ENCODE measurements at regions not wholly inside any gene's neighbourhood (a gene's known extent, or its start where the extent isn't known, plus 50 kb on each side); places are given as distances from the start of the nearest gene placed in this dataset.

DNA sequence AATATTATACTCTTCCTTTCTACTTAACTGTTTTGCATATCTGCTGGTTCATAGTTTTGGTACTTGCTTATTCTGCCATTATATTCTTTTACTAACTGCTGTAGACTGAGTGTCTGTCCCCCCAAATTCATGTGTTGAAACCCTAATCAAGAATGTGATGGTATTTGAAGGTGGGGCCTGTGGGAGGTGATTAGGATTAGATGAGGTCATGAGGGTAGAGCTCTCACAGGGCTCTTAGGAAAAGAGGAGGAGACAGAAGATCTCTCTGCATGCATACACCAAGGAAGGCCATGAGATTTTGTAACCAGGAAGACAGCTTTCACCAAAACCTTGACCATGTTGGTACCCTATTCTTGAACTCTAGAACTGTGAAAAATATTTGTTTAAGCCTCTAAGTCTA lies 354.1 kb upstream of the B3GALT2 start:
- no peak overlapping the region for H3K27ac Mint-ChIP-seq
- H3K27me3 Mint-ChIP-seq (ENCODE audit: insufficient read depth): peaks cover 1% of the 10 kb centered on the region; the same call in 1 of the 2 replicates

DNA sequence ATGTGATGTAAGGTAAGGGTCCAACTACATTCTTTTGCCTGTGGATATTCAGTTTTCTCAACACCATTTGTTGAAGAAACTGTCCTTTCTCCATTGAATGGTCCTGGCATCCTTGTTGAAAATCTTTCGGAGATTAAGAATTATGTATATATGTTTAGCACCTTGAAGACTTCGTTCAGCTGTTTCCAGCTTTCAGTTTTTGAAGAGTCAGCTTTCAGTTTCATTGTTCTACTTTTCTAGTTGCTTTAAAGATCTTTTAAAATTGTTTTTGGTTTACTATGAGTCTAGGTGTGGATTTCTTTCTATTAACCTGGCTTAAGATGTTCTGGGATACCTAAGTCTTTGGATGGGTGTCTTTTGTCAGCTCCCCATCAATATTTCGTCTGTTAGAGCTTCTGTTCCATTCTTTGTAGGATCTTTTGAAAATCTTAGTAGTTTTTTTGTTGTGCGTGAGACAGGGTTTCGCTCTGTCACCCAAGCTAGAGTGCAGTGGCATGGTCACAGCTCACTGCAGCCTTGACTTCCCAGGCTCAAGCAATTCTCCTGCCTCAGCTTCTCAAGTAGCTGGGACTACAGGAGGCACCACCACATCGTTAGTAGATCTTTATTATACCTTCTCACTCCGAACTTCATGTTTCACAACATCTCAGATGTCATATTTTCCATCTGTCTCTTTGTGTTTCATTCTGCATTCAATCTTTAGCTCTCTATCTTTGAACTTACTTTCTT lies 353.5 kb upstream of the B3GALT2 start:
- peaks cover 1% of the 10 kb centered on the region; the same call in 1 of the 2 replicates for H3K27me3 Mint-ChIP-seq (ENCODE audit: insufficient read depth)
- peaks cover 20% of the 10 kb centered on the region for H3K4me1 Mint-ChIP-seq (ENCODE audit: low read depth)
- DNase-seq: no peak
- H3K27ac Mint-ChIP-seq: no peak overlapping the region
- no peaks in the 10 kb centered on the region for H3K9me3 Mint-ChIP-seq
- TF ChIP-seq, protein P1, sequence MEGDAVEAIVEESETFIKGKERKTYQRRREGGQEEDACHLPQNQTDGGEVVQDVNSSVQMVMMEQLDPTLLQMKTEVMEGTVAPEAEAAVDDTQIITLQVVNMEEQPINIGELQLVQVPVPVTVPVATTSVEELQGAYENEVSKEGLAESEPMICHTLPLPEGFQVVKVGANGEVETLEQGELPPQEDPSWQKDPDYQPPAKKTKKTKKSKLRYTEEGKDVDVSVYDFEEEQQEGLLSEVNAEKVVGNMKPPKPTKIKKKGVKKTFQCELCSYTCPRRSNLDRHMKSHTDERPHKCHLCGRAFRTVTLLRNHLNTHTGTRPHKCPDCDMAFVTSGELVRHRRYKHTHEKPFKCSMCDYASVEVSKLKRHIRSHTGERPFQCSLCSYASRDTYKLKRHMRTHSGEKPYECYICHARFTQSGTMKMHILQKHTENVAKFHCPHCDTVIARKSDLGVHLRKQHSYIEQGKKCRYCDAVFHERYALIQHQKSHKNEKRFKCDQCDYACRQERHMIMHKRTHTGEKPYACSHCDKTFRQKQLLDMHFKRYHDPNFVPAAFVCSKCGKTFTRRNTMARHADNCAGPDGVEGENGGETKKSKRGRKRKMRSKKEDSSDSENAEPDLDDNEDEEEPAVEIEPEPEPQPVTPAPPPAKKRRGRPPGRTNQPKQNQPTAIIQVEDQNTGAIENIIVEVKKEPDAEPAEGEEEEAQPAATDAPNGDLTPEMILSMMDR (IDR thresholded peaks at IDR 0.05): no peak
- H3K36me3 Mint-ChIP-seq (ENCODE audit: low read depth): no peaks in the 10 kb centered on the region
- no peak overlapping the region for H3K4me3 Mint-ChIP-seq

More for the DNA sequence above, 354.1 kb upstream of the B3GALT2 start:
- Mint-ChIP-seq H3K9me3 (no peaks in the 10 kb centered on the region), H3K36me3 (ENCODE audit: low read depth) (no peaks in the 10 kb centered on the region; the same call in 1 of the 2 replicates), H3K4me3 (no peak overlapping the region), H3K4me1 (ENCODE audit: low read depth) (peaks cover 20% of the 10 kb centered on the region)
- TF ChIP-seq, protein P1 (IDR thresholded peaks at IDR 0.05): no peak
- DNase-seq: no peak

DNA sequence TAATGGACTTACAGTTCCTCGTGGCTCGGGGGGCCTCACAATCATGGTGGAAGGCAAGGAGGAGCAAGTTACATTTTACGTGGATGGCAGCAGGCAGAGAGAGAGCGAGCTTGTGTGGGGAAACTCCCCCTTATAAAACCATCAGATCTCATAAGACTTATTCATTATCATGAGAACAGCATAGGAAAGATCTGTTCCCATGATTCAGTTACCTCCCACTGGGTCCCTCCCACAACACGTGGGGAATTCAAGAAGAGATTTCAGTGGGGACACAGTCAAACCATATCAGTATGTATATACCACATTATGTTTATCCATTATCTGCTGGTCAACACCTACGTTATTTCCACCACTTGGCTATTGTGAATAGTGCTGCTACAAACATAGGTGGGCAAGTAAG lies 352.3 kb upstream of the B3GALT2 start:
- H3K4me3 Mint-ChIP-seq: no peak overlapping the region
- DNase-seq: no peak
- no peaks in the 10 kb centered on the region for H3K9me3 Mint-ChIP-seq
- H3K36me3 Mint-ChIP-seq (ENCODE audit: low read depth): no peaks in the 10 kb centered on the region
- no peak overlapping the region for H3K27ac Mint-ChIP-seq
- H3K4me1 Mint-ChIP-seq (ENCODE audit: low read depth): peaks cover 15% of the 10 kb centered on the region
- TF ChIP-seq, protein P1 (IDR thresholded peaks at IDR 0.05): no peak
- H3K27me3 Mint-ChIP-seq (ENCODE audit: insufficient read depth): peaks cover 1% of the 10 kb centered on the region; the same call in 1 of the 2 replicates

DNA sequence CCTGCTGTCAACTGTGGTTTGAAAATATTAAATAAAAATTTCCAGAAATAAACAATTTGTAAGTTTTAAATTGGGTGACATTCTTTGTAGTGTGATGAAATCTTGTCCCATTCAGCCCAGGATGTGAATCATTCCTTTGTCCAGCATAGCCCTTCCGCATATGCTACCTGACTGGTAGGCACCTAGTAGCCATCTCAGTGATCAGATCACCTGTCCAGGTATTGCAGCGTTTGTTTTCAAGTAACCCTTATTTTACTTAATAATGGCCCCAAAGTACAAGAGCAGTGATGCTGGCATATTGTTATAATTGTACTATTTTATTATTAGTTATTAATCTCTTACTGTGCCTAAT lies 351.6 kb upstream of the B3GALT2 start:
- Mint-ChIP-seq H3K36me3 (ENCODE audit: low read depth) (no peaks in the 10 kb centered on the region), H3K4me1 (ENCODE audit: low read depth) (peaks cover 8% of the 10 kb centered on the region), H3K27ac (no peak overlapping the region), H3K27me3 (ENCODE audit: insufficient read depth) (peaks cover 1% of the 10 kb centered on the region; the same call in 1 of the 2 replicates), H3K9me3 (no peaks in the 10 kb centered on the region), H3K4me3 (no peak overlapping the region)
- no peak for DNase-seq
- TF ChIP-seq, protein P1 (IDR thresholded peaks at IDR 0.05): no peak

DNA sequence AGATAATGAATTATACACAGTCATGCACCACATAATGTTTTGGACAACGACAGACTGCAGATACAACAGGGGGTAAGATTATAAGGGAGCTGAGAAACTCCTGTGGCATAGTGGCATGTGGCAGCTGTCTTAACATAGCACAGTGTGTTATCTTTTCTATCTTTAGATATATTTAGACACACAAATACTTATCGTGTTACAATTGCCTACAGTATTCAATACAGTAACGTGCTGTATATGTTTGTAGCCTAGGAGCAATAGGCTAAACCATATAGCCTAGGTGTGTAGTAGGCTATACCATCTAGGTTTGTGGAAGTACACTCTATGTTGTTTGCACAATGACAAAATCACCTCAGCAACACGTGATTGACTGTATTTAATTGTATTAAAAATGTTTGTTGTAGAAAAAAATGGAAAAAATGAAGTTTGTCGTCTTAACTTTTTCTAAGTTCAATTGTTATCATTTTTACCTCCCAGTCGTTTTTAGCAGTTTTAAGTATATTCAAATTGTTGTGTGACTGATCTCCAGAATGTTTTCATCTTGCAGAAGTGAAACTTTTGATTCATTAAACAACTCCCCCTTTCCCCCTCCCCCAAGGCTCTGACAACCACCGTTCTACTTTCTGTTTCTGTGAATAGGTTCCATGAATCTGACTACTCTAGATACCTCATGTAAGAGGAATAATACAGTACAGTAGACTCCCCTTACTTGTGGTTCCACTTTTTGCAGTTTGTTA lies 351.0 kb upstream of the B3GALT2 start:
- no peak overlapping the region for H3K4me3 Mint-ChIP-seq

More for the DNA sequence above, 351.0 kb upstream of the B3GALT2 start:
- TF ChIP-seq, protein P1 (IDR thresholded peaks at IDR 0.05): no peak
- Mint-ChIP-seq H3K4me1 (ENCODE audit: low read depth) (peaks cover 3% of the 10 kb centered on the region), H3K9me3 (no peaks in the 10 kb centered on the region), H3K27ac (no peak overlapping the region), H3K27me3 (ENCODE audit: insufficient read depth) (peaks cover 1% of the 10 kb centered on the region; the same call in 1 of the 2 replicates), H3K36me3 (ENCODE audit: low read depth) (no peaks in the 10 kb centered on the region)
- DNase-seq: no peak
